Parathyroid adenoma (tissue), 2 donors: ENCODE measurements at regions not wholly inside any gene's neighbourhood (a gene's known extent, or its start where the extent isn't known, plus 50 kb on each side); places are given as distances from the start of the nearest gene placed in this dataset.
"Not testable (repeated sequence)": the region's sequence is repeated elsewhere in the genome, so short reads cannot be mapped to it uniquely, and the experiment has no call there.

ENCODE experiments used
- H2AFZ ChIP-seq: fragments of 300-600 bp; sonication (generic); one replicate; pipeline ENCODE4 v1.7.0; 2017; ENCODE audit warnings: antibody characterized with exemption, mild to moderate bottlenecking
- H3K27ac ChIP-seq: fragments of 300-600 bp; sonication (generic); one replicate; pipeline ENCODE4 v1.7.0; 2017
- H3K27me3 ChIP-seq: fragments of 300-600 bp; sonication (generic); one replicate; pipeline ENCODE4 v1.7.0; 2017; ENCODE audit warnings: low read length; ENCODE audit not compliant: control insufficient read depth, insufficient read depth
- H3K36me3 ChIP-seq: fragments of 300-600 bp; sonication (generic); one replicate; pipeline ENCODE4 v1.7.0; 2017; ENCODE audit warnings: low read length; ENCODE audit not compliant: control insufficient read depth, insufficient read depth
- H3K4me1 ChIP-seq: fragments of 300-600 bp; sonication (generic); one replicate; pipeline ENCODE4 v1.7.0; 2017; ENCODE audit warnings: control low read depth
- H3K4me2 ChIP-seq: fragments of 300-600 bp; sonication (generic); one replicate; pipeline ENCODE4 v1.7.0; 2017; ENCODE audit warnings: low read length
- H3K4me3 ChIP-seq: fragments of 300-600 bp; sonication (generic); one replicate; pipeline ENCODE4 v1.7.0; 2017; ENCODE audit warnings: low read depth, low read length
- H3K79me2 ChIP-seq: fragments of 300-600 bp; sonication (generic); one replicate; pipeline ENCODE4 v1.7.0; 2017; ENCODE audit warnings: control low read depth
- H3K9ac ChIP-seq: fragments of 300-600 bp; sonication (generic); one replicate; pipeline ENCODE4 v1.7.0; 2017; ENCODE audit warnings: mild to moderate bottlenecking
- H3K9me3 ChIP-seq: fragments of 300-600 bp; sonication (generic); one replicate; pipeline ENCODE4 v1.7.0; 2017; ENCODE audit warnings: low read length; ENCODE audit not compliant: control insufficient read depth
- CTCF ChIP-seq: fragments of 300-600 bp; sonication (generic); IDR thresholded peaks from one replicate; pipeline ENCODE4 v1.7.0; 2017; ENCODE audit warnings: antibody characterized with exemption, mild to moderate bottlenecking
- donor health status: primary hyperparathyroidism.

GRCh38 chr2:236994361-236994760 is 91.3 kb upstream of the COPS8 start:
- no peaks in the 10 kb centered on the region for H3K27me3 ChIP-seq
- TF ChIP-seq CTCF, result no peak
- H3K9me3 ChIP-seq, result no peaks in the 10 kb centered on the region
- H3K9ac ChIP-seq, result no peak overlapping the region
- no peaks in the 10 kb centered on the region for H3K36me3 ChIP-seq
- H3K4me1 ChIP-seq, result no peaks in the 10 kb centered on the region
- H3K27ac ChIP-seq, result no peak overlapping the region
- H3K4me3 ChIP-seq, result no peak overlapping the region
- H3K79me2 ChIP-seq, result no peaks in the 10 kb centered on the region
- no peak overlapping the region for H3K4me2 ChIP-seq
- no peak overlapping the region for H2AFZ ChIP-seq

- no peaks in the 10 kb centered on the region for H3K4me1 ChIP-seq
- H3K79me2 ChIP-seq, result no peaks in the 10 kb centered on the region
- no peaks in the 10 kb centered on the region for H3K36me3 ChIP-seq
- H3K9me3 ChIP-seq, result no peaks in the 10 kb centered on the region
- no peak overlapping the region for H3K4me2 ChIP-seq
- H2AFZ ChIP-seq, result no peak overlapping the region
- no peak for TF ChIP-seq CTCF
- no peaks in the 10 kb centered on the region for H3K27me3 ChIP-seq
- no peak overlapping the region for H3K4me3 ChIP-seq
- H3K27ac ChIP-seq, result no peak overlapping the region
- no peak overlapping the region for H3K9ac ChIP-seq
Observed at GRCh38 chr2:236997069-236997715, 88.5 kb upstream of the COPS8 start.

- no peak for TF ChIP-seq CTCF
- no peaks in the 10 kb centered on the region for H3K36me3 ChIP-seq
Observed at GRCh38 chr2:236998236-236998635, 87.5 kb upstream of the COPS8 start.

GRCh38 chr2:236998758-236999157 is 86.9 kb upstream of the COPS8 start:
- Histone ChIP-seq H3K27ac (no peak overlapping the region), H3K9me3 (no peaks in the 10 kb centered on the region), H3K36me3 (no peaks in the 10 kb centered on the region), H3K4me1 (no peaks in the 10 kb centered on the region), H3K4me2 (no peak overlapping the region), H3K9ac (no peak overlapping the region), H3K4me3 (no peak overlapping the region), H3K79me2 (no peaks in the 10 kb centered on the region), H3K27me3 (no peaks in the 10 kb centered on the region), H2AFZ (no peak overlapping the region)
- no peak for TF ChIP-seq CTCF

More at GRCh38 chr2:236998236-236998635, 87.5 kb upstream of the COPS8 start:
- no peak overlapping the region for H3K4me2 ChIP-seq
- no peak overlapping the region for H3K9ac ChIP-seq
- H3K27ac ChIP-seq, result no peak overlapping the region
- no peaks in the 10 kb centered on the region for H3K79me2 ChIP-seq
- no peaks in the 10 kb centered on the region for H3K27me3 ChIP-seq
- H2AFZ ChIP-seq, result no peak overlapping the region
- no peaks in the 10 kb centered on the region for H3K4me1 ChIP-seq
- H3K4me3 ChIP-seq, result no peak overlapping the region
- H3K9me3 ChIP-seq, result no peaks in the 10 kb centered on the region

GRCh38 chr2:237000481-237000880 is 85.2 kb upstream of the COPS8 start:
- Histone ChIP-seq H3K36me3 (no peaks in the 10 kb centered on the region), H3K9ac (no peak overlapping the region), H3K79me2 (no peaks in the 10 kb centered on the region), H3K4me3 (no peak overlapping the region), H3K27me3 (no peaks in the 10 kb centered on the region), H3K4me1 (no peaks in the 10 kb centered on the region), H2AFZ (no peak overlapping the region), H3K9me3 (no peaks in the 10 kb centered on the region), H3K4me2 (no peak overlapping the region), H3K27ac (no peak overlapping the region)
- TF ChIP-seq CTCF, result no peak

GRCh38 chr2:237005341-237005740 is 80.3 kb upstream of the COPS8 start:
- H2AFZ ChIP-seq, H3K27ac ChIP-seq, H3K4me3 ChIP-seq, H3K4me2 ChIP-seq, H3K9me3 ChIP-seq, H3K27me3 ChIP-seq, H3K79me2 ChIP-seq, H3K4me1 ChIP-seq, H3K9ac ChIP-seq, H3K36me3 ChIP-seq: not testable (repeated sequence)
